GM23338 (cell line): ENCODE measurements at regions not wholly inside any gene's neighbourhood (a gene's known extent, or its start where the extent isn't known, plus 50 kb on each side); places are given as distances from the start of the nearest gene placed in this dataset.

ENCODE experiments used
- ATAC-seq: fragments of 200-7000 bp; cut with Tn5 transposase; 3 replicates; pipeline ENCODE4 v1.9.1; 2020
- DNase-seq: peaks from one replicate; pipeline ENCODE4 v3.0.0-alpha.2; 2015; ENCODE audit warnings: low spot score
- H2AFZ ChIP-seq: fragments of 200-600 bp; sonication (generic); 2 replicates; pipeline ENCODE4 v1.8.0; 2016; ENCODE audit warnings: antibody characterized with exemption, mild to moderate bottlenecking, moderate library complexity
- H3F3A ChIP-seq: fragments of 200-600 bp; sonication (generic); replicated peaks from 2 replicates; pipeline ENCODE4 v1.8.0; 2017; ENCODE audit warnings: antibody characterized with exemption, mixed run types, low read depth
- H3K27ac ChIP-seq: fragments of 200-600 bp; sonication (generic); 2 replicates; pipeline ENCODE4 v1.6.1; 2016; ENCODE audit warnings: low read depth
- H3K27me3 ChIP-seq: fragments of 200-600 bp; sonication (generic); 2 replicates; pipeline ENCODE4 v1.8.0; 2016; ENCODE audit warnings: mild to moderate bottlenecking, mixed run types, moderate library complexity; ENCODE audit not compliant: insufficient read depth
- H3K36me3 ChIP-seq: fragments of 200-600 bp; sonication (generic); 2 replicates; pipeline ENCODE4 v1.8.0; 2016; ENCODE audit warnings: mild to moderate bottlenecking; ENCODE audit not compliant: insufficient read depth
- H3K4me1 ChIP-seq: fragments of 200-600 bp; sonication (generic); 2 replicates; pipeline ENCODE4 v1.8.0; 2016; ENCODE audit warnings: mild to moderate bottlenecking, moderate library complexity; ENCODE audit not compliant: insufficient read depth
- H3K4me2 ChIP-seq: fragments of 200-600 bp; sonication (generic); 2 replicates; pipeline ENCODE4 v1.7.1; 2017; ENCODE audit warnings: mixed run types
- H3K4me3 ChIP-seq: fragments of 200-600 bp; sonication (generic); 2 replicates; pipeline ENCODE4 v1.6.1; 2016; ENCODE audit warnings: mixed run types
- H3K79me2 ChIP-seq: fragments of 200-600 bp; sonication (generic); replicated peaks from 2 replicates; pipeline ENCODE4 v1.8.0; 2017; ENCODE audit warnings: mild to moderate bottlenecking; ENCODE audit not compliant: insufficient read depth
- H3K9me2 ChIP-seq: fragments of 200-600 bp; sonication (generic); 2 replicates; pipeline ENCODE4 v1.8.0; 2017; ENCODE audit not compliant: insufficient read depth
- H4K20me1 ChIP-seq: fragments of 200-600 bp; sonication (generic); replicated peaks from 2 replicates; pipeline ENCODE4 v1.8.0; 2017; ENCODE audit warnings: mild to moderate bottlenecking; ENCODE audit not compliant: insufficient read depth
- H3K27ac Mint-ChIP-seq: 2 replicates; pipeline ENCODE4 v1.8.0; 2020; ENCODE audit warnings: inconsistent platforms, mild to moderate bottlenecking, moderate library complexity, mixed read lengths
- H3K27me3 Mint-ChIP-seq: 3 replicates; pipeline ENCODE4 v1.8.0; 2022; ENCODE audit warnings: low read depth, mild to moderate bottlenecking, moderate library complexity, mixed read lengths, inconsistent platforms; ENCODE audit not compliant: insufficient read depth, poor library complexity
- H3K36me3 Mint-ChIP-seq: 3 replicates; pipeline ENCODE4 v1.8.0; 2021; ENCODE audit warnings: low read depth, mild to moderate bottlenecking, inconsistent platforms, moderate library complexity, mixed read lengths
- H3K4me1 Mint-ChIP-seq: 3 replicates; pipeline ENCODE4 v1.8.0; 2020; ENCODE audit warnings: mild to moderate bottlenecking, inconsistent platforms, mixed read lengths
- H3K4me3 Mint-ChIP-seq: 3 replicates; pipeline ENCODE4 v1.8.0; 2021; ENCODE audit warnings: moderate library complexity, mild to moderate bottlenecking, inconsistent platforms, mixed read lengths
- H3K9me3 Mint-ChIP-seq: 3 replicates; pipeline ENCODE4 v1.8.0; 2020; ENCODE audit warnings: moderate library complexity, mild to moderate bottlenecking, inconsistent platforms, mixed read lengths
- CREB1 ChIP-seq: fragments of 250-450 bp; sonication (Bioruptor Pico); IDR thresholded peaks from 2 replicates; pipeline ENCODE4 v1.5.0; 2020; ENCODE audit warnings: low read depth, mild to moderate bottlenecking, moderate library complexity
- CTCF ChIP-seq, 2 experiments: fragments of 200-600 bp in 1 of 2; sonication (generic) in 1 of 2; conservative IDR thresholded peaks; 2 replicates each; pipeline versions ENCODE4 v1.5.1 to v1.6.1; 2016 to 2017; ENCODE audit warnings: antibody characterized with exemption in 2 of 2, low read depth in 2 of 2, mild to moderate bottlenecking in 2 of 2, moderate library complexity in 1 of 2
- EZH2 ChIP-seq: fragments of 200-600 bp; sonication (generic); IDR thresholded peaks from one replicate; pipeline ENCODE4 v1.8.0; 2017; ENCODE audit warnings: antibody characterized with exemption, mild to moderate bottlenecking, low read depth; ENCODE audit not compliant: unreplicated experiment
- EZH2phosphoT487 ChIP-seq: fragments of 200-600 bp; sonication (generic); IDR thresholded peaks from one replicate; pipeline ENCODE4 v1.8.1; 2018; ENCODE audit warnings: antibody characterized with exemption; ENCODE audit not compliant: unreplicated experiment
- JUNB ChIP-seq: IDR thresholded peaks from one replicate; pipeline ENCODE4 v1.6.1; 2016; ENCODE audit warnings: antibody characterized with exemption; ENCODE audit not compliant: unreplicated experiment
- NANOG ChIP-seq: IDR thresholded peaks from 2 replicates; pipeline ENCODE4 v1.6.1; 2016; ENCODE audit warnings: antibody characterized with exemption, borderline replicate concordance
- POLR2AphosphoS5 ChIP-seq: IDR thresholded peaks from 2 replicates; pipeline ENCODE4 v1.6.1; 2016; ENCODE audit warnings: antibody characterized with exemption, low read depth
- REST ChIP-seq: IDR thresholded peaks from one replicate; pipeline ENCODE4 v1.6.1; 2018; ENCODE audit warnings: antibody characterized with exemption; ENCODE audit not compliant: unreplicated experiment
- STAT1 ChIP-seq: IDR thresholded peaks from one replicate; pipeline ENCODE4 v1.6.1; 2016; ENCODE audit warnings: antibody characterized with exemption; ENCODE audit not compliant: unreplicated experiment
- ZNF114 ChIP-seq: fragments of 250-450 bp; sonication (Bioruptor Pico); IDR thresholded peaks from 2 replicates; pipeline ENCODE4 v1.5.0; 2020; ENCODE audit warnings: mild to moderate bottlenecking, moderate library complexity
- ZNF331 ChIP-seq: fragments of 250-450 bp; sonication (Bioruptor Pico); IDR thresholded peaks from 2 replicates; pipeline ENCODE4 v1.5.0; 2020; ENCODE audit warnings: low read depth, mild to moderate bottlenecking, moderate library complexity
- TF ChIP-seq, protein P1 (sequence below): fragments of 250-450 bp; sonication (Bioruptor Pico); IDR thresholded peaks from 2 replicates; pipeline ENCODE4 v1.5.0; 2020; ENCODE audit warnings: mild to moderate bottlenecking, moderate library complexity
- TF ChIP-seq, protein P2 (sequence below): IDR thresholded peaks from 2 replicates; pipeline ENCODE4 v1.6.1; 2016; ENCODE audit warnings: antibody characterized with exemption

- DNase-seq, result no peak
These were observed 223.6 kb upstream of the JUN start for GRCh38 chr1:59007429-59007819.

More at GRCh38 chr1:59007429-59007819, 223.6 kb upstream of the JUN start:
- H3K36me3 Mint-ChIP-seq, result no peaks in the 10 kb centered on the region
- Histone ChIP-seq H3F3A (no peaks in the 10 kb centered on the region), H2AFZ (no peak overlapping the region), H4K20me1 (no peaks in the 10 kb centered on the region), H3K36me3 (no peaks in the 10 kb centered on the region), H3K79me2 (no peaks in the 10 kb centered on the region), H3K4me1 (peaks cover 10% of the 10 kb centered on the region; the same call in 1 of the 2 replicates), H3K4me2 (no peak overlapping the region), H3K27me3 (no peaks in the 10 kb centered on the region), H3K27ac (no peak overlapping the region), H3K4me3 (no peak overlapping the region), H3K9me2 (peaks cover 3% of the 10 kb centered on the region)
- no peak overlapping the region for H3K27ac Mint-ChIP-seq
- H3K4me3 Mint-ChIP-seq, result no peak overlapping the region
- peaks cover 1% of the 10 kb centered on the region for H3K27me3 Mint-ChIP-seq
- H3K4me1 Mint-ChIP-seq, result peaks cover 19% of the 10 kb centered on the region
- ATAC-seq, result no peak
- no peaks in the 10 kb centered on the region for H3K9me3 Mint-ChIP-seq
- no peak for TF ChIP-seq CTCF (conservative IDR thresholded peaks at IDR 0.05; ENCODE audit: low read depth in 2 of 2)
- TF ChIP-seq REST, result no peak
- TF ChIP-seq, protein P1, sequence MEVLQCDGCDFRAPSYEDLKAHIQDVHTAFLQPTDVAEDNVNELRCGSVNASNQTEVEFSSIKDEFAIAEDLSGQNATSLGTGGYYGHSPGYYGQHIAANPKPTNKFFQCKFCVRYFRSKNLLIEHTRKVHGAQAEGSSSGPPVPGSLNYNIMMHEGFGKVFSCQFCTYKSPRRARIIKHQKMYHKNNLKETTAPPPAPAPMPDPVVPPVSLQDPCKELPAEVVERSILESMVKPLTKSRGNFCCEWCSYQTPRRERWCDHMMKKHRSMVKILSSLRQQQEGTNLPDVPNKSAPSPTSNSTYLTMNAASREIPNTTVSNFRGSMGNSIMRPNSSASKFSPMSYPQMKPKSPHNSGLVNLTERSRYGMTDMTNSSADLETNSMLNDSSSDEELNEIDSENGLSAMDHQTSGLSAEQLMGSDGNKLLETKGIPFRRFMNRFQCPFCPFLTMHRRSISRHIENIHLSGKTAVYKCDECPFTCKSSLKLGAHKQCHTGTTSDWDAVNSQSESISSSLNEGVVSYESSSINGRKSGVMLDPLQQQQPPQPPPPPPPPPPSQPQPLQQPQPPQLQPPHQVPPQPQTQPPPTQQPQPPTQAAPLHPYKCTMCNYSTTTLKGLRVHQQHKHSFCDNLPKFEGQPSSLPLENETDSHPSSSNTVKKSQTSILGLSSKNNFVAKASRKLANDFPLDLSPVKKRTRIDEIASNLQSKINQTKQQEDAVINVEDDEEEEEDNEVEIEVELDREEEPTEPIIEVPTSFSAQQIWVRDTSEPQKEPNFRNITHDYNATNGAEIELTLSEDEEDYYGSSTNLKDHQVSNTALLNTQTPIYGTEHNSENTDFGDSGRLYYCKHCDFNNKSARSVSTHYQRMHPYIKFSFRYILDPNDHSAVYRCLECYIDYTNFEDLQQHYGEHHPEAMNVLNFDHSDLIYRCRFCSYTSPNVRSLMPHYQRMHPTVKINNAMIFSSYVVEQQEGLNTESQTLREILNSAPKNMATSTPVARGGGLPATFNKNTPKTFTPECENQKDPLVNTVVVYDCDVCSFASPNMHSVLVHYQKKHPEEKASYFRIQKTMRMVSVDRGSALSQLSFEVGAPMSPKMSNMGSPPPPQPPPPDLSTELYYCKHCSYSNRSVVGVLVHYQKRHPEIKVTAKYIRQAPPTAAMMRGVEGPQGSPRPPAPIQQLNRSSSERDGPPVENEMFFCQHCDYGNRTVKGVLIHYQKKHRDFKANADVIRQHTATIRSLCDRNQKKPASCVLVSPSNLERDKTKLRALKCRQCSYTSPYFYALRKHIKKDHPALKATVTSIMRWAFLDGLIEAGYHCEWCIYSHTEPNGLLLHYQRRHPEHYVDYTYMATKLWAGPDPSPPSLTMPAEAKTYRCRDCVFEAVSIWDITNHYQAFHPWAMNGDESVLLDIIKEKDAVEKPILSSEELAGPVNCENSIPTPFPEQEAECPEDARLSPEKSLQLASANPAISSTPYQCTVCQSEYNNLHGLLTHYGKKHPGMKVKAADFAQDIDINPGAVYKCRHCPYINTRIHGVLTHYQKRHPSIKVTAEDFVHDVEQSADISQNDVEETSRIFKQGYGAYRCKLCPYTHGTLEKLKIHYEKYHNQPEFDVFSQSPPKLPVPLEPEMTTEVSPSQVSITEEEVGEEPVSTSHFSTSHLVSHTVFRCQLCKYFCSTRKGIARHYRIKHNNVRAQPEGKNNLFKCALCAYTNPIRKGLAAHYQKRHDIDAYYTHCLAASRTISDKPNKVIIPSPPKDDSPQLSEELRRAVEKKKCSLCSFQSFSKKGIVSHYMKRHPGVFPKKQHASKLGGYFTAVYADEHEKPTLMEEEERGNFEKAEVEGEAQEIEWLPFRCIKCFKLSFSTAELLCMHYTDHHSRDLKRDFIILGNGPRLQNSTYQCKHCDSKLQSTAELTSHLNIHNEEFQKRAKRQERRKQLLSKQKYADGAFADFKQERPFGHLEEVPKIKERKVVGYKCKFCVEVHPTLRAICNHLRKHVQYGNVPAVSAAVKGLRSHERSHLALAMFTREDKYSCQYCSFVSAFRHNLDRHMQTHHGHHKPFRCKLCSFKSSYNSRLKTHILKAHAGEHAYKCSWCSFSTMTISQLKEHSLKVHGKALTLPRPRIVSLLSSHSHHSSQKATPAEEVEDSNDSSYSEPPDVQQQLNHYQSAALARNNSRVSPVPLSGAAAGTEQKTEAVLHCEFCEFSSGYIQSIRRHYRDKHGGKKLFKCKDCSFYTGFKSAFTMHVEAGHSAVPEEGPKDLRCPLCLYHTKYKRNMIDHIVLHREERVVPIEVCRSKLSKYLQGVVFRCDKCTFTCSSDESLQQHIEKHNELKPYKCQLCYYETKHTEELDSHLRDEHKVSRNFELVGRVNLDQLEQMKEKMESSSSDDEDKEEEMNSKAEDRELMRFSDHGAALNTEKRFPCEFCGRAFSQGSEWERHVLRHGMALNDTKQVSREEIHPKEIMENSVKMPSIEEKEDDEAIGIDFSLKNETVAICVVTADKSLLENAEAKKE, result no peak
- no peak for TF ChIP-seq JUNB
- no peak for TF ChIP-seq STAT1
- no peak for TF ChIP-seq NANOG
- no peak for TF ChIP-seq EZH2
- TF ChIP-seq ZNF114 (CRISPR knock-in tag), result no peak
- no peak for TF ChIP-seq CREB1 (CRISPR knock-in tag)
- no peak for TF ChIP-seq POLR2AphosphoS5
- TF ChIP-seq ZNF331, result no peak
- TF ChIP-seq, protein P2, sequence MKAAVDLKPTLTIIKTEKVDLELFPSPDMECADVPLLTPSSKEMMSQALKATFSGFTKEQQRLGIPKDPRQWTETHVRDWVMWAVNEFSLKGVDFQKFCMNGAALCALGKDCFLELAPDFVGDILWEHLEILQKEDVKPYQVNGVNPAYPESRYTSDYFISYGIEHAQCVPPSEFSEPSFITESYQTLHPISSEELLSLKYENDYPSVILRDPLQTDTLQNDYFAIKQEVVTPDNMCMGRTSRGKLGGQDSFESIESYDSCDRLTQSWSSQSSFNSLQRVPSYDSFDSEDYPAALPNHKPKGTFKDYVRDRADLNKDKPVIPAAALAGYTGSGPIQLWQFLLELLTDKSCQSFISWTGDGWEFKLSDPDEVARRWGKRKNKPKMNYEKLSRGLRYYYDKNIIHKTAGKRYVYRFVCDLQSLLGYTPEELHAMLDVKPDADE, result no peak
- TF ChIP-seq EZH2phosphoT487, result no peak
